ENCODE measurements at regions not wholly inside any gene's neighbourhood (a gene's known extent, or its start where the extent isn't known, plus 50 kb on each side); places are given as distances from the start of the nearest gene placed in this dataset.

DNA sequence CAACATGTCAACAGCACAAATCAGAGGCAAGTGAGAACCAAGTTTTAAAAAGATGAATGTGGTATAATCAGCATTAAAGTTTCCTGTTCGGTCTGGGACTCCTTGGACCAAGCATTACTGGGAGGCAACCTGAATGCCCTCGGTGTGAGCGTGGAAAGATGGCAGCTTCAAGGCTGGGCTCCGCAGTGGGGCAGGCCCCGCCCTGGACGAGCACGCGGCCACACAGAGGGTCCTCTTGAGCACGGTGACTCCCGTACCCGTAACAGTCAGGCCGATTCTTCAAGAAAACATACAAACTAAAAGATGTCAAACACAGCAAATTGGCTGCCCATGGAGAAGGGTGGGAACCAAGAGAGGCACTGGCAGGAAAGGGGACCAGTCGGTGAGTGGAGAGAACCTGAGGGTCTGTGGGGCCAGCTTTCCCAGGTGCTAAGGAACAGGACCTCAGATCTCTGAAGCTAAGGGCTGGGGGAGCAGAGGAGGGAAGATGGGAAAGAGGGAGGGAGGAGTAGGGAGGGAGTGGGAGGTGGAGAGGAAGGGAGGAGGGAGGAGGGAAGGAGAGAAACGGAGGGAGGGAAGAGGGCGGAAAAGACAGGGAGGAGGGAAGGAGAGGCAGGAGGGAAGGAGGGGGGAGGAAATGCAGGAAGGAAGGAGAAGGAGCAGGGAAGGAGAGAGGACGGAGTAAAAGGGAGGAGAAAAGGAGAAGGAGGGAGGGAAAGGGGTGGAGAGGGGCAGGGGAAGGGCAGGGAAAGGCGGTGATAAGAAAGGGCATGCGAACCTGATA is 71.2 kb upstream of the FAM20C start:
- Histone ChIP-seq H3K27me3 (no peaks in the 10 kb centered on the region), H3K36me3 (no peaks in the 10 kb centered on the region), H3K9me3 (no peaks in the 10 kb centered on the region), H3K4me1 (peaks cover 12% of the 10 kb centered on the region), H3K27ac (peak overlapping the region; percentile 70), H3K4me3 (no peak overlapping the region)
- DNase-seq: no peak
- ATAC-seq: no peak
- no peak for TF ChIP-seq CTCF (IDR thresholded peaks at IDR 0.05)
- intact Hi-C loops (cut with DNase I): no loop called here

DNA sequence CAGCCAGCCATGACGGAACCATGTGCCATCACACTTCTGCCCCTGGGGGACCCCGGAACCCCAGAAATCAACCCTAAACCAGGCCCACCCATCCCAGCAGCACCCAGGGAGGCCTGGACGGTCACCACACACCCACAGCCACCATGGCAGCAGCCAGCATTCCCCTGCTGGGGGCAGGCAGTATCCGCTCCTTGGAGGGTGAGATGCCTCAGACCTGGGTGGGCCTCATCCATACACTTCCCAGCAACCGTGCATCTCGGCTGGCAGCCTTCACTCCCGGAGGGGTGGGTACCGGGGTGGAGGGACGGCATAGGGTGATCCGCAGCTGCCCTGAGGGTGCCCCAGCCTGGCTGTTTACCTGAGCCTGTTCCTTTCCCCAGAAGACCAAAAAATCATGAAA is 69.1 kb upstream of the FAM20C start:
- TF ChIP-seq CTCF (IDR thresholded peaks at IDR 0.05): no peak
- Histone ChIP-seq H3K4me3 (no peak overlapping the region), H3K27me3 (no peaks in the 10 kb centered on the region), H3K27ac (no peak overlapping the region), H3K4me1 (peaks cover 8% of the 10 kb centered on the region), H3K36me3 (no peaks in the 10 kb centered on the region), H3K9me3 (no peaks in the 10 kb centered on the region)
- intact Hi-C loops (cut with DNase I): no loop called here
- ATAC-seq: no peak
- DNase-seq: no peak

DNA sequence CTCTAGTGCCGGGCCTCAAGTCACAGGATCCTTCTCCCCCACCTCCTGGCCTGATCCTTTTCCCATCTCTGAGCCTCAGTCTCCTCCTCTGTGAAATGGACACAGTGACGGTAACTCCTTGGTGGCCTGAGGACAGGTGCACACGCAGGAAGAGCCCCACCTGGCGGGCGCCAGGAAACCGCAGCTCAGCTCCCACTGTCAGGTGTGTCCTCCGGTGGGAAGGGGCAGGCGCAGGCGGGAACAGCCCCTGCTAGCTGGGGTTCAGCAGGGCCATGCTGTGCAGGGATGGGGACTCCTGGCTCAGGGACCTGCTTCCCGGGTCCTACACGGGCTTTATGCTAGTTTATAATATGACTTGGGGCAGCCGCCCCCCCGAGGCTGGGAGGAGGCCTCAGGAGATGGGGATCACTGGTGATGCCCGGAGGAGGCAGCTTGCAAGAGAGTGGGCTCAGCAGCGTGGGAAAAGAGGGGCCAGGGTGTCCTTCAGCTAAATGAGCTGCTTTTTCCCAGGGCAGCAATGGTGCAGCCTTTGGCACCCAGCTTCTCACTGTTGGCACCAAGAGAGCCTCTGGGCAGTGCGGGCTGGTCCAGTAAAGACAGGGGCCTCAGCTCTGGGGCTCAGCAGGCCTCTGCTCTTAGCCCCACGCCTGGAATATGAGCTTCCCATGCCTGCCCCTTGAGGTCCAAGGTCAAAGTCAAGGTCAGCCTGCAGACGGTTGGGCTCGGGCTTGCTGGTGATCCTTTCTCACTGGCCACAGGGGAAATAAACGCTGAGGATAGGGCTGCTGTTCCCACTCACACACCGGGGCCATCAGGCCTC is 68.0 kb upstream of the FAM20C start:
- Histone ChIP-seq H3K27me3 (no peaks in the 10 kb centered on the region), H3K9me3 (no peaks in the 10 kb centered on the region), H3K36me3 (no peaks in the 10 kb centered on the region), H3K4me3 (no peak overlapping the region), H3K4me1 (peaks cover 10% of the 10 kb centered on the region), H3K27ac (no peak overlapping the region)
- ATAC-seq (no peak), DNase-seq (no peak)
- TF ChIP-seq CTCF (IDR thresholded peaks at IDR 0.05): no peak
- intact Hi-C loops (cut with DNase I): no loop called here

- H3K4me3 ChIP-seq: no peak overlapping the region
- no peak overlapping the region for H3K27ac ChIP-seq
- no peaks in the 10 kb centered on the region for H3K27me3 ChIP-seq
- ATAC-seq (no peak), DNase-seq (no peak)
- TF ChIP-seq CTCF (IDR thresholded peaks at IDR 0.05): no peak
- no peaks in the 10 kb centered on the region for H3K9me3 ChIP-seq
- intact Hi-C loops (cut with DNase I): no loop called here
- H3K36me3 ChIP-seq: no peaks in the 10 kb centered on the region
- peaks cover 7% of the 10 kb centered on the region for H3K4me1 ChIP-seq
These were observed 67.3 kb upstream of the FAM20C start for GRCh38 chr7:125061-125475.

- intact Hi-C loops (cut with DNase I): no loop called here
- Histone ChIP-seq H3K9me3 (no peaks in the 10 kb centered on the region), H3K36me3 (no peaks in the 10 kb centered on the region), H3K27me3 (no peaks in the 10 kb centered on the region), H3K4me1 (peaks cover 8% of the 10 kb centered on the region), H3K4me3 (no peak overlapping the region), H3K27ac (no peak overlapping the region)
- DNase-seq (no peak), ATAC-seq (no peak)
- no peak for TF ChIP-seq CTCF (IDR thresholded peaks at IDR 0.05)
These were observed 66.7 kb upstream of the FAM20C start for GRCh38 chr7:125661-126060.
